ENCODE measurements at regions not wholly inside any gene's neighbourhood (a gene's known extent, or its start where the extent isn't known, plus 50 kb on each side); places are given as distances from the start of the nearest gene placed in this dataset.

GRCh38 chr10:84765086-84765485 lies 436.7 kb downstream of the CCSER2 start:
- 77% methylated on average over 2 of the region's 2 CpGs for WGBS, 2 donors
- no peak for TF ChIP-seq CTCF (IDR thresholded peaks at IDR 0.05)
- TF ChIP-seq POLR2A (IDR thresholded peaks at IDR 0.05), result no peak
- Histone ChIP-seq H3K36me3 (replicated peaks in 1 of 2; ENCODE audit: insufficient read depth in 1 of 2, low read depth in 2 of 2) (no peaks in the 10 kb centered on the region), H3K9me3 (no peaks in the 10 kb centered on the region), H3K4me1 (no peaks in the 10 kb centered on the region), H3K4me3 (no peak overlapping the region), H3K27me3 (no peaks in the 10 kb centered on the region), H3K27ac (no peak overlapping the region)
- intact Hi-C loops (cut with DNase I), result no loop called here
- ATAC-seq (no peak), DNase-seq (no peak)

GRCh38 chr10:84765656-84766055 lies 437.3 kb downstream of the CCSER2 start:
- DNase-seq (no peak), ATAC-seq (no peak)
- intact Hi-C loops (cut with DNase I), result no loop called here
- Histone ChIP-seq H3K27ac (no peak overlapping the region), H3K4me3 (no peak overlapping the region), H3K9me3 (no peaks in the 10 kb centered on the region), H3K36me3 (replicated peaks in 1 of 2; ENCODE audit: insufficient read depth in 1 of 2, low read depth in 2 of 2) (no peaks in the 10 kb centered on the region), H3K4me1 (no peaks in the 10 kb centered on the region), H3K27me3 (no peaks in the 10 kb centered on the region)
- TF ChIP-seq CTCF (IDR thresholded peaks at IDR 0.05) (no peak), POLR2A (IDR thresholded peaks at IDR 0.05) (no peak)

GRCh38 chr10:84766923-84767322 lies 438.5 kb downstream of the CCSER2 start:
- no peak for ATAC-seq
- H3K36me3 ChIP-seq (replicated peaks in 1 of 2; ENCODE audit: insufficient read depth in 1 of 2, low read depth in 2 of 2), result no peaks in the 10 kb centered on the region

GRCh38 chr10:84768132-84768531 lies 439.7 kb downstream of the CCSER2 start:
- no peaks in the 10 kb centered on the region for H3K27me3 ChIP-seq
- intact Hi-C loops (cut with DNase I), result no loop called here
- no peak for ATAC-seq

More at GRCh38 chr10:84766923-84767322, 438.5 kb downstream of the CCSER2 start:
- Histone ChIP-seq H3K9me3 (no peaks in the 10 kb centered on the region), H3K27ac (no peak overlapping the region), H3K4me1 (no peaks in the 10 kb centered on the region), H3K4me3 (no peak overlapping the region), H3K27me3 (no peaks in the 10 kb centered on the region)
- intact Hi-C loops (cut with DNase I), result no loop called here
- TF ChIP-seq POLR2A (IDR thresholded peaks at IDR 0.05) (no peak), CTCF (IDR thresholded peaks at IDR 0.05) (no peak)
- DNase-seq, result no peak
- WGBS, 2 donors, result 86% methylated on average over 13 of the region's 13 CpGs

More at GRCh38 chr10:84768132-84768531, 439.7 kb downstream of the CCSER2 start:
- Histone ChIP-seq H3K4me1 (no peaks in the 10 kb centered on the region), H3K9me3 (no peaks in the 10 kb centered on the region), H3K27ac (no peak overlapping the region), H3K4me3 (no peak overlapping the region), H3K36me3 (replicated peaks in 1 of 2; ENCODE audit: insufficient read depth in 1 of 2, low read depth in 2 of 2) (no peaks in the 10 kb centered on the region)
- DNase-seq, result no peak
- TF ChIP-seq POLR2A (IDR thresholded peaks at IDR 0.05) (no peak), CTCF (IDR thresholded peaks at IDR 0.05) (no peak)
- 66 to 76% methylated on average over 4 of the region's 4 CpGs for WGBS, 2 donors
